CD14-positive monocyte (primary cell): ENCODE measurements at regions not wholly inside any gene's neighbourhood (a gene's known extent, or its start where the extent isn't known, plus 50 kb on each side); places are given as distances from the start of the nearest gene placed in this dataset.

Source experiments
- DNase-seq, 3 donors: peaks; one replicate each; pipeline ENCODE4 v3.0.0-alpha.2; 2011 to 2022
- H2AFZ ChIP-seq: 2 replicates; pipeline ENCODE4 v1.6.0; 2012; ENCODE audit warnings: mild to moderate bottlenecking, low read depth, low read length, inconsistent platforms; ENCODE audit not compliant: insufficient read depth, poor library complexity, severe bottlenecking
- H3K27ac ChIP-seq, 2 donors: 1 replicate in 1 of 2; 2 replicates in 1 of 2; pipeline ENCODE4 v1.5.1; 2012 to 2013; ENCODE audit warnings: low read length in 2 of 2, control low read depth in 1 of 2, inconsistent platforms in 1 of 2, low read depth in 1 of 2, mild to moderate bottlenecking in 1 of 2
- H3K27me3 ChIP-seq, 2 donors: one replicate each; pipeline versions ENCODE4 v1.6.0 to v1.6.1; 2011 to 2013; ENCODE audit warnings: low read length in 2 of 2; ENCODE audit not compliant: control insufficient read depth in 2 of 2, insufficient read depth in 2 of 2
- H3K36me3 ChIP-seq, 2 donors: replicated peaks in 1 of 2; 1 replicate in 1 of 2; 2 replicates in 1 of 2; pipeline versions ENCODE4 v1.5.1 to v1.6.1; 2012 to 2013; ENCODE audit warnings: low read length in 2 of 2, control low read depth in 1 of 2, inconsistent platforms in 1 of 2, mild to moderate bottlenecking in 1 of 2; ENCODE audit not compliant: insufficient read depth in 2 of 2, control insufficient read depth in 1 of 2
- H3K4me1 ChIP-seq, 2 donors: 1 replicate in 1 of 2; 2 replicates in 1 of 2; pipeline versions ENCODE4 v1.5.1 to v1.6.1; 2012 to 2013; ENCODE audit warnings: low read length in 2 of 2, control low read depth in 1 of 2, inconsistent platforms in 1 of 2, mild to moderate bottlenecking in 1 of 2, moderate library complexity in 1 of 2; ENCODE audit not compliant: insufficient read depth in 2 of 2, control insufficient read depth in 1 of 2
- H3K4me2 ChIP-seq: replicated peaks from 2 replicates; pipeline ENCODE3; 2012; ENCODE audit warnings: low read length, moderate library complexity, mild to moderate bottlenecking; ENCODE audit not compliant: poor library complexity, severe bottlenecking; ENCODE audit errors: extremely low read depth
- H3K4me3 ChIP-seq, 3 experiments: fragments of 200-600 bp in 1 of 3; sonication (generic) in 1 of 3; replicated peaks in 1 of 3; 1 replicate in 2 of 3; 2 replicates in 1 of 3; pipeline ENCODE4 v1.5.1; 2011 to 2013; ENCODE audit warnings: low read length in 3 of 3, mild to moderate bottlenecking in 3 of 3, control low read depth in 2 of 3, low read depth in 2 of 3, inconsistent platforms in 1 of 3, moderate library complexity in 1 of 3
- H3K79me2 ChIP-seq: 2 replicates; pipeline ENCODE4 v1.6.0; 2012; ENCODE audit warnings: mild to moderate bottlenecking, control low read depth, inconsistent platforms, low read length, moderate library complexity; ENCODE audit not compliant: insufficient read depth
- H3K9ac ChIP-seq: 2 replicates; pipeline ENCODE4 v1.6.0; 2017; ENCODE audit warnings: low read length, mild to moderate bottlenecking; ENCODE audit not compliant: insufficient read depth, poor library complexity, severe bottlenecking
- H3K9me3 ChIP-seq, 2 donors: replicated peaks in 1 of 2; 1 replicate in 1 of 2; 2 replicates in 1 of 2; pipeline versions ENCODE4 v1.5.1 to v1.6.1; 2012 to 2013; ENCODE audit warnings: low read length in 2 of 2, control low read depth in 1 of 2; ENCODE audit not compliant: control insufficient read depth in 1 of 2, insufficient read depth in 1 of 2
- H4K20me1 ChIP-seq: 2 replicates; pipeline ENCODE4 v1.6.0; 2012; ENCODE audit warnings: mild to moderate bottlenecking, low read length, control low read depth, moderate library complexity; ENCODE audit not compliant: insufficient read depth
- H3K27ac Mint-ChIP-seq, 7 donors: one replicate each; pipeline ENCODE4 v1.8.0; 2020; ENCODE audit warnings: mild to moderate bottlenecking in 7 of 7, mixed read lengths in 7 of 7, moderate library complexity in 6 of 7, inconsistent platforms in 2 of 7
- H3K27me3 Mint-ChIP-seq, 3 donors: one replicate each; pipeline ENCODE4 v1.8.0; 2021 to 2022; ENCODE audit warnings: low read depth in 3 of 3, mild to moderate bottlenecking in 3 of 3, mixed read lengths in 3 of 3, moderate library complexity in 3 of 3, inconsistent platforms in 1 of 3
- H3K36me3 Mint-ChIP-seq, 2 donors: one replicate each; pipeline ENCODE4 v1.8.0; 2020; ENCODE audit warnings: mixed read lengths in 2 of 2, inconsistent platforms in 1 of 2, mild to moderate bottlenecking in 1 of 2
- H3K4me1 Mint-ChIP-seq: one replicate; pipeline ENCODE4 v1.8.0; 2020; ENCODE audit warnings: mild to moderate bottlenecking, mixed read lengths
- H3K4me3 Mint-ChIP-seq, 2 donors: one replicate each; pipeline ENCODE4 v1.8.0; 2020; ENCODE audit warnings: mild to moderate bottlenecking in 2 of 2, mixed read lengths in 2 of 2, moderate library complexity in 1 of 2
- H3K9me3 Mint-ChIP-seq, 7 donors: one replicate each; pipeline ENCODE4 v1.8.0; 2020 to 2022; ENCODE audit warnings: mixed read lengths in 7 of 7, mild to moderate bottlenecking in 6 of 7, moderate library complexity in 6 of 7, inconsistent platforms in 2 of 7
- CTCF ChIP-seq: fragments of 200-600 bp; IDR thresholded peaks from one replicate; pipeline ENCODE4 v1.8.0; 2022; ENCODE audit warnings: antibody characterized with exemption, mild to moderate bottlenecking
- WGBS: methylation state at CpG from one replicate; pipeline ENCODE4 v1.1.5; 2013; ENCODE audit warnings: missing lambda C conversion rate; ENCODE audit not compliant: insufficient coverage; 5-methylcytosine and 5-hydroxymethylcytosine counted together
- intact Hi-C, 2 donors: fragments of 100-400 bp; cut with micrococcal nuclease; formaldehyde crosslinking; loops; one replicate each; pipeline versions ENCODE4 v1.15.0 to v1.15.1; 2023

GRCh38 chr10:3312403-3312940, 139.9 kb upstream of the PITRM1 start:
- no peak for DNase-seq
- H3K36me3 ChIP-seq = no peaks in the 10 kb centered on the region
- Mint-ChIP-seq H3K27ac (no peak overlapping the region), H3K36me3 (no peaks in the 10 kb centered on the region), H3K27me3 (peaks cover 5 to 12% (median 10%) of the 10 kb centered on the region in 3 donors), H3K9me3 (peaks cover under 1 to 23% (median 8%) of the 10 kb centered on the region in 7 donors), H3K4me1 (no peaks in the 10 kb centered on the region), H3K4me3 (no peak overlapping the region)
- no peak overlapping the region for H3K4me2 ChIP-seq
- no peaks in the 10 kb centered on the region for H3K79me2 ChIP-seq
- no peaks in the 10 kb centered on the region for H4K20me1 ChIP-seq
- H3K4me3 ChIP-seq = no peak overlapping the region
- 80% methylated on average over 10 of the region's 12 CpGs for WGBS
- H3K9ac ChIP-seq = no peak overlapping the region
- H2AFZ ChIP-seq = no peak overlapping the region
- intact Hi-C loops = loop anchor here (5.0 to 10.0 kb wide), 3 partner anchors 160 to 1020 kb away; no protein-coding TSS in a partner anchor
- H3K27ac ChIP-seq = no peak overlapping the region
- H3K27me3 ChIP-seq = no peaks in the 10 kb centered on the region
- TF ChIP-seq CTCF = no peak
- H3K9me3 ChIP-seq = no peaks in the 10 kb centered on the region
- no peaks in the 10 kb centered on the region for H3K4me1 ChIP-seq

- Mint-ChIP-seq H3K4me3 (no peak overlapping the region), H3K36me3 (no peaks in the 10 kb centered on the region), H3K9me3 (peaks cover 0 to 22% (median 8%) of the 10 kb centered on the region in 7 donors), H3K27me3 (peaks cover 4 to 11% (median 9%) of the 10 kb centered on the region in 3 donors), H3K4me1 (no peaks in the 10 kb centered on the region), H3K27ac (no peak overlapping the region)
- no peak overlapping the region for H3K4me3 ChIP-seq
- TF ChIP-seq CTCF = no peak
- no peaks in the 10 kb centered on the region for H3K36me3 ChIP-seq
- H3K4me2 ChIP-seq = no peak overlapping the region
- no peak for DNase-seq
- no peak overlapping the region for H3K27ac ChIP-seq
- intact Hi-C loops = loop anchor here (5.0 to 10.0 kb wide), 3 partner anchors 162 to 1022 kb away; no protein-coding TSS in a partner anchor
- 90% methylated on average over 2 of the region's 8 CpGs for WGBS
- no peaks in the 10 kb centered on the region for H4K20me1 ChIP-seq
- H3K9ac ChIP-seq = no peak overlapping the region
- peaks cover 0 to under 1% of the 10 kb centered on the region in 2 donors for H3K27me3 ChIP-seq
- no peaks in the 10 kb centered on the region for H3K4me1 ChIP-seq
- H2AFZ ChIP-seq = no peak overlapping the region
- H3K9me3 ChIP-seq = no peaks in the 10 kb centered on the region
- H3K79me2 ChIP-seq = no peaks in the 10 kb centered on the region
Measured at GRCh38 chr10:3310016-3310784, 137.6 kb upstream of the PITRM1 start.
